HepG2 (cell line): ENCODE measurements at regions not wholly inside any gene's neighbourhood (a gene's known extent, or its start where the extent isn't known, plus 50 kb on each side); places are given as distances from the start of the nearest gene placed in this dataset.

Experiments
- CHD2 ChIP-seq: IDR thresholded peaks from 2 replicates; pipeline ENCODE4 v1.6.1; 2011; ENCODE audit warnings: low read depth, low read length, improper control_type of control experiment
- CREM ChIP-seq, 2 experiments: sonication (generic) in 1 of 2; formaldehyde crosslinking in 1 of 2; IDR thresholded peaks; 2 replicates each; pipeline versions ENCODE4 v1.4.0 to v1.6.1; 2016 to 2020; ENCODE audit warnings: antibody characterized with exemption in 1 of 2, mild to moderate bottlenecking in 1 of 2, missing genetic modification reagents in 1 of 2
- HNRNPH1 ChIP-seq: fragments of 200-400 bp; formaldehyde crosslinking; optimal IDR thresholded peaks from 2 replicates; pipeline ENCODE3; 2017; ENCODE audit warnings: mild to moderate bottlenecking, low read depth, low read length
- KLF16 ChIP-seq, 2 experiments: sonication (generic) in 1 of 2; formaldehyde crosslinking in 1 of 2; IDR thresholded peaks; 2 replicates each; pipeline versions ENCODE4 v1.6.1 to v1.8.0; 2016 to 2023; ENCODE audit warnings: missing genetic modification reagents in 2 of 2, missing compliant biosample characterization in 1 of 2
- NONO ChIP-seq, 2 experiments: fragments of 450-650 bp in 1 of 2; sonication (generic) in 1 of 2; formaldehyde crosslinking in 1 of 2; IDR thresholded peaks in 1 of 2; conservative IDR thresholded peaks in 1 of 2; 2 replicates each; pipeline versions ENCODE4 v1.6.1 to v1.8.0; 2017 to 2022; ENCODE audit warnings: mild to moderate bottlenecking in 1 of 2, missing genetic modification reagents in 1 of 2, moderate library complexity in 1 of 2
- POLR2A ChIP-seq, 2 experiments: IDR thresholded peaks; 2 replicates each; pipeline ENCODE4 v1.6.1; 2011; ENCODE audit warnings: low read depth in 2 of 2, low read length in 2 of 2, mild to moderate bottlenecking in 1 of 2, moderate library complexity in 1 of 2; ENCODE audit not compliant: insufficient read depth in 1 of 2
- TBP ChIP-seq: sonication (generic); formaldehyde crosslinking; IDR thresholded peaks from 2 replicates; pipeline ENCODE4 v1.5.0; 2020; ENCODE audit warnings: missing genetic modification reagents
- TF ChIP-seq, protein P1 (sequence below): sonication (generic); formaldehyde crosslinking; conservative IDR thresholded peaks from 2 replicates; pipeline ENCODE4 v1.4.0; 2020; ENCODE audit warnings: missing genetic modification reagents
- TF ChIP-seq, protein P2 (sequence below): sonication (generic); formaldehyde crosslinking; IDR thresholded peaks from 2 replicates; pipeline ENCODE4 v1.4.0; 2020; ENCODE audit warnings: missing genetic modification reagents

DNA sequence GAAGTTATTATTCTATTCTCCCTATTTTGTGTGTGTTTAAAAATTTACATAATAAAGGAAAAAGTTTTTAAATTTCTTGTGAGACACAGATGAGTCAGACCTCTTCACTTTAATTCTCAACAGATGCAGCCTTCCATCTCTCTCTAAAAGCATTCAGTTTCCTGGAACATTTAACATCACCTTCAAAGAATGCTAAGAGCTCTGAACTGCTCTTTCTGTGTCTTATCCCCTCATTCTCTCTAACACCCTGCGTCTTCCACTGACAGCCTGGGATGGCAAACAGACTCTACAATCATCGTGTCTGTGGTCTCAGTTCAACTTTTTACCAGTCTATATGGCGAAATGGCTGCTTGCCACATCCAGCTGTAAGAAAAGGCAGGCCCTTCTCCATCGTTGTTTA lies 173.0 kb downstream of the HINT1 start:
- TF ChIP-seq, protein P1, sequence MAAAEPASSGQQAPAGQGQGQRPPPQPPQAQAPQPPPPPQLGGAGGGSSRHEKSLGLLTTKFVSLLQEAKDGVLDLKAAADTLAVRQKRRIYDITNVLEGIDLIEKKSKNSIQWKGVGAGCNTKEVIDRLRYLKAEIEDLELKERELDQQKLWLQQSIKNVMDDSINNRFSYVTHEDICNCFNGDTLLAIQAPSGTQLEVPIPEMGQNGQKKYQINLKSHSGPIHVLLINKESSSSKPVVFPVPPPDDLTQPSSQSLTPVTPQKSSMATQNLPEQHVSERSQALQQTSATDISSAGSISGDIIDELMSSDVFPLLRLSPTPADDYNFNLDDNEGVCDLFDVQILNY (CRISPR knock-in tag): no peak
- no peak for TF ChIP-seq HNRNPH1
- no peak for TF ChIP-seq TBP (CRISPR knock-in tag)
- no peak for TF ChIP-seq NONO (IDR thresholded peaks at IDR 0.05)
- TF ChIP-seq NONO (CRISPR knock-in tag; conservative IDR thresholded peaks at IDR 0.05): no peak
- no peak for TF ChIP-seq CHD2
- no peak for TF ChIP-seq KLF16 (CRISPR knock-in tag; IDR thresholded peaks at IDR 0.05)
- TF ChIP-seq, protein P2, sequence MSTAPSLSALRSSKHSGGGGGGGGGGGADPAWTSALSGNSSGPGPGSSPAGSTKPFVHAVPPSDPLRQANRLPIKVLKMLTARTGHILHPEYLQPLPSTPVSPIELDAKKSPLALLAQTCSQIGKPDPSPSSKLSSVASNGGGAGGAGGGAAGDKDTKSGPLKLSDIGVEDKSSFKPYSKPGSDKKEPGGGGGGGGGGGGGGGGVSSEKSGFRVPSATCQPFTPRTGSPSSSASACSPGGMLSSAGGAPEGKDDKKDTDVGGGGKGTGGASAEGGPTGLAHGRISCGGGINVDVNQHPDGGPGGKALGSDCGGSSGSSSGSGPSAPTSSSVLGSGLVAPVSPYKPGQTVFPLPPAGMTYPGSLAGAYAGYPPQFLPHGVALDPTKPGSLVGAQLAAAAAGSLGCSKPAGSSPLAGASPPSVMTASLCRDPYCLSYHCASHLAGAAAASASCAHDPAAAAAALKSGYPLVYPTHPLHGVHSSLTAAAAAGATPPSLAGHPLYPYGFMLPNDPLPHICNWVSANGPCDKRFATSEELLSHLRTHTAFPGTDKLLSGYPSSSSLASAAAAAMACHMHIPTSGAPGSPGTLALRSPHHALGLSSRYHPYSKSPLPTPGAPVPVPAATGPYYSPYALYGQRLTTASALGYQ (CRISPR knock-in tag): no peak
- TF ChIP-seq POLR2A (IDR thresholded peaks at IDR 0.05; ENCODE audit: insufficient read depth in 1 of 2, low read depth in 2 of 2, low read length in 2 of 2): no peak
- TF ChIP-seq CREM (IDR thresholded peaks at IDR 0.05): no peak
- no peak for TF ChIP-seq CREM (CRISPR knock-in tag; IDR thresholded peaks at IDR 0.05)
